A549 (cell line): ENCODE measurements at regions not wholly inside any gene's neighbourhood (a gene's known extent, or its start where the extent isn't known, plus 50 kb on each side); places are given as distances from the start of the nearest gene placed in this dataset.
A peak's percentile ranks its signal among the peaks of the same experiment; 100 is the strongest.
"Not testable (repeated sequence)": the region's sequence is repeated elsewhere in the genome, so short reads cannot be mapped to it uniquely, and the experiment has no call there.

Experiments
- ATAC-seq, 2 experiments: fragments of 200-7000 bp in 1 of 2; fragments of >200 bp in 1 of 2; cut with Nextera tagmentation in 1 of 2; cut with Tn5 transposase in 1 of 2; 3 replicates each; pipeline versions ENCODE4 v1.8.0 to v1.9.1; 2018 to 2020; ENCODE audit warnings: mild to moderate bottlenecking in 1 of 2, moderate library complexity in 1 of 2
- CTCF ChIA-PET: fragments of 300-600 bp; sonication (Branson Sonifier 250); formaldehyde crosslinking; extraction: SDS; loops from one replicate; lab custom pipeline; 2021; ENCODE audit warnings: antibody characterized with exemption, inconsistent platforms; lab: Yijun Ruan, JAX
- POLR2A ChIA-PET: fragments of 350-600 bp; formaldehyde crosslinking; extraction: SDS; loops from one replicate; lab custom pipeline; 2021; ENCODE audit warnings: antibody characterized with exemption, inconsistent platforms; lab: Yijun Ruan, JAX
- DNase-seq, 2 experiments: peaks; one replicate each; pipeline versions ENCODE4 v3.0.0 to v3.0.0-alpha.2; 2011 to 2016; ENCODE audit warnings: low read depth in 1 of 2, low spot score in 1 of 2
- FAIRE-seq: peaks from 2 replicates; lab custom pipeline; 2011; peaks lifted over from hg19 to GRCh38; lab: Jason Lieb, UNC
- H3K27ac ChIP-seq, 2 experiments: fragments of >200 bp; sonication (Bioruptor Twin); formaldehyde crosslinking; 3 replicates each; pipeline ENCODE4 v1.5.1; 2016 to 2017
- H3K4me1 ChIP-seq: fragments of >200 bp; sonication (Bioruptor Twin); formaldehyde crosslinking; 3 replicates; pipeline ENCODE4 v1.6.1; 2016
- H3K4me2 ChIP-seq: fragments of >200 bp; sonication (Bioruptor Twin); formaldehyde crosslinking; 3 replicates; pipeline ENCODE4 v1.6.1; 2016
- H3K4me3 ChIP-seq: fragments of >200 bp; sonication (Bioruptor Twin); formaldehyde crosslinking; 3 replicates; pipeline ENCODE4 v1.5.1; 2016
- H3K9me3 ChIP-seq: fragments of >200 bp; sonication (Bioruptor Twin); formaldehyde crosslinking; 3 replicates; pipeline ENCODE4 v1.6.1; 2016
- CEBPB ChIP-seq, 2 experiments: fragments of >200 bp in 1 of 2; sonication (Bioruptor Twin) in 1 of 2; formaldehyde crosslinking in 1 of 2; IDR thresholded peaks; 2 replicates each; pipeline ENCODE4 v1.6.1; 2012 to 2016
- CTCF ChIP-seq: fragments of >200 bp; sonication (Bioruptor Twin); formaldehyde crosslinking; IDR thresholded peaks from 3 replicates; pipeline ENCODE4 v1.5.1; 2016
- FOSB ChIP-seq: fragments of 250-450 bp; sonication (Bioruptor Pico); IDR thresholded peaks from 2 replicates; pipeline ENCODE4 v1.5.0; 2020; ENCODE audit warnings: mild to moderate bottlenecking, moderate library complexity
- FOXS1 ChIP-seq: fragments of 250-450 bp; sonication (Bioruptor Pico); IDR thresholded peaks from 2 replicates; pipeline ENCODE4 v1.5.0; 2020; ENCODE audit warnings: mild to moderate bottlenecking, moderate library complexity
- HOXB5 ChIP-seq: fragments of 250-450 bp; sonication (Bioruptor Pico); IDR thresholded peaks from 2 replicates; pipeline ENCODE4 v1.5.0; 2020; ENCODE audit warnings: mild to moderate bottlenecking, moderate library complexity
- JUNB ChIP-seq: fragments of >200 bp; sonication (Bioruptor Twin); formaldehyde crosslinking; IDR thresholded peaks from 2 replicates; pipeline ENCODE4 v1.6.1; 2016
- RAD21 ChIP-seq, 2 experiments: fragments of >200 bp in 1 of 2; sonication (Bioruptor Twin) in 1 of 2; formaldehyde crosslinking in 1 of 2; IDR thresholded peaks in 1 of 2; conservative IDR thresholded peaks in 1 of 2; 2 replicates in 1 of 2; 3 replicates in 1 of 2; pipeline ENCODE4 v1.6.1; 2012 to 2018; ENCODE audit warnings: inconsistent platforms in 1 of 2
- RARB ChIP-seq: fragments of 250-450 bp; sonication (Bioruptor Pico); IDR thresholded peaks from 2 replicates; pipeline ENCODE4 v1.8.0; 2021; ENCODE audit warnings: mild to moderate bottlenecking, moderate library complexity
- RCOR1 ChIP-seq: fragments of 150-350 bp; IDR thresholded peaks from 2 replicates; pipeline ENCODE4 v1.6.1; 2014; ENCODE audit warnings: antibody characterized with exemption, low read length, low read depth
- USF2 ChIP-seq: fragments of 450-650 bp; IDR thresholded peaks from 2 replicates; pipeline ENCODE4 v1.6.1; 2014; ENCODE audit warnings: antibody characterized with exemption
- WGBS: methylation state at CpG from one replicate; pipeline ENCODE4 v1.1.6; 2017; ENCODE audit errors: missing lambda C conversion rate; 5-methylcytosine and 5-hydroxymethylcytosine counted together

GRCh38 chr1:38498686-38499085 is 360.9 kb downstream of the RRAGC start:
- ChIA-PET CTCF (interaction anchor here (0.6 kb wide), 1 partner anchor 118 kb away, joined by 3 read pairs; no protein-coding TSS in a partner anchor), POLR2A (no interaction called here)
- DNase-seq = no peak
- no peak overlapping the region for H3K4me3 ChIP-seq
- no peaks in the 10 kb centered on the region for H3K9me3 ChIP-seq
- H3K4me2 ChIP-seq = no peak overlapping the region
- no peak for FAIRE-seq
- TF ChIP-seq RAD21 (conservative IDR thresholded peaks at IDR 0.05 in 1 of 2, IDR thresholded peaks at IDR 0.05 in 1 of 2) = no peak
- TF ChIP-seq JUNB = no peak
- no peak for TF ChIP-seq RARB (CRISPR knock-in tag)
- no peak for ATAC-seq
- no peak overlapping the region for H3K27ac ChIP-seq
- H3K4me1 ChIP-seq = no peaks in the 10 kb centered on the region
- WGBS = 34% methylated on average over 7 of the region's 7 CpGs

- Histone ChIP-seq H3K9me3 (no peaks in the 10 kb centered on the region), H3K4me3 (no peak overlapping the region)
- no peak for ATAC-seq
- TF ChIP-seq USF2 = no peak
- no peak for TF ChIP-seq RCOR1
- TF ChIP-seq, all 56 proteins: peak for 0
- Histone ChIP-seq H3K4me1 (no peaks in the 10 kb centered on the region), H3K4me2 (no peak overlapping the region), H3K27ac (no peak overlapping the region)
- no peak for DNase-seq
- CTCF ChIA-PET = interaction anchor here (0.6 kb wide), 1 partner anchor 118 kb away, joined by 3 read pairs; no protein-coding TSS in a partner anchor
- FAIRE-seq = no peak
- 15% methylated on average over 7 of the region's 7 CpGs for WGBS
- POLR2A ChIA-PET = no interaction called here
Measured at GRCh38 chr1:38497921-38498656, 361.5 kb downstream of the RRAGC start.

- DNase-seq, H3K4me3 ChIP-seq, ATAC-seq, CTCF ChIA-PET, H3K27ac ChIP-seq, H3K9me3 ChIP-seq, POLR2A ChIA-PET, H3K4me2 ChIP-seq, H3K4me1 ChIP-seq, FAIRE-seq: not testable (repeated sequence)
- 2% methylated on average over 3 of the region's 3 CpGs for WGBS
Measured at GRCh38 chr1:38493306-38493705, 366.3 kb downstream of the RRAGC start.

- no peaks in the 10 kb centered on the region for H3K9me3 ChIP-seq
- H3K4me1 ChIP-seq = no peaks in the 10 kb centered on the region
- H3K27ac ChIP-seq = no peak overlapping the region
- DNase-seq (peak; percentile 31 to 33), FAIRE-seq (no peak), ATAC-seq (peak in 1 of 2 experiments; percentile 87; a peak in 3 of 6 replicates)
- no peak overlapping the region for H3K4me3 ChIP-seq
- no peak overlapping the region for H3K4me2 ChIP-seq
- CTCF ChIA-PET = interaction anchor here (1.2 to 1.5 kb wide), 3 partner anchors 10 to 233 kb away, joined by 3 to 5 read pairs (median 3); no protein-coding TSS in a partner anchor
- POLR2A ChIA-PET = no interaction called here
- TF ChIP-seq CEBPB (IDR thresholded peaks at IDR 0.05) (no peak), RAD21 (conservative IDR thresholded peaks at IDR 0.05 in 1 of 2, IDR thresholded peaks at IDR 0.05 in 1 of 2) (peak in 1 of 2 experiments; percentile 31; a peak in 1 of 5 replicates), HOXB5 (no peak), FOSB (CRISPR knock-in tag) (no peak), CTCF (peak; percentile 33; the same call in 1 of the 3 replicates), FOXS1 (CRISPR knock-in tag) (no peak)
- TF ChIP-seq, all 56 proteins: peak for 2
- WGBS = 69% methylated on average over 4 of the region's 6 CpGs
Measured at GRCh38 chr1:38489844-38490270, 369.7 kb downstream of the RRAGC start.
